ENCODE measurements at regions not wholly inside any gene's neighbourhood (a gene's known extent, or its start where the extent isn't known, plus 50 kb on each side); places are given as distances from the start of the nearest gene placed in this dataset.

DNA sequence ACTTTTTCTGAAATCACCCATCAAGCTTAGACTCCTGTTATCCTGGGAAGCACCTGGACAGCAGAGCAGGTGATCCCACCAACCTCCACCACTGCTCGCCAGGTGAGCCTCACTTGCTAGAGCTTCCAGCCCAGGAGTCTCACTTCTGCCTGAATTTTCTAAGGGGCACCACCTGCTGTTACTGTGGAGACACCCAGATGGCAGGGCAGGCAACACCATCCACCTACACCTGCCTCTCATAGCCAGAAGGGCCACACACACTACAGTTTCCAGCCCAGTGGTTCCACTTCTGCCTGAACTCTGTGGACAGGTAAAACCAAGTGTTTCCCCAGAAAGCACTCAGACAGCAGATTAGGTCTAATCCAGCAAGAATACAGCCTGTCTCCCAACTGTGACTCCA, 262.0 kb downstream of the ARAP2 start:
- Histone ChIP-seq H3K27ac (ENCODE audit: low read length) (no peak overlapping the region), H3K9me3 (ENCODE audit: control insufficient read depth, insufficient read depth, low read depth, low read length) (no peaks in the 10 kb centered on the region), H3K27me3 (ENCODE audit: control insufficient read depth, insufficient read depth, low read length) (no peaks in the 10 kb centered on the region), H3K4me1 (ENCODE audit: control insufficient read depth, insufficient read depth, low read length) (no peaks in the 10 kb centered on the region), H3K4me3 (ENCODE audit: low read depth in 2 of 2, low read length in 2 of 2) (no peak overlapping the region), H3K36me3 (ENCODE audit: control insufficient read depth, insufficient read depth, low read length) (no peaks in the 10 kb centered on the region)
- ChIA-PET CTCF (interaction anchor here (0.5 kb wide), 1 partner anchor 783 kb away, joined by 3 read pairs; no protein-coding TSS in a partner anchor), POLR2A (no interaction called here)
- no peak for TF ChIP-seq SIN3A (IDR thresholded peaks at IDR 0.05; ENCODE audit: borderline replicate concordance, insufficient read depth, low read depth, low read length)
- TF ChIP-seq POLR2AphosphoS5 (IDR thresholded peaks at IDR 0.05; ENCODE audit: low read depth, low read length), result no peak
- TF ChIP-seq TCF7L2 (IDR thresholded peaks at IDR 0.05; ENCODE audit: low read depth, low read length), result no peak
- TF ChIP-seq, protein P1, sequence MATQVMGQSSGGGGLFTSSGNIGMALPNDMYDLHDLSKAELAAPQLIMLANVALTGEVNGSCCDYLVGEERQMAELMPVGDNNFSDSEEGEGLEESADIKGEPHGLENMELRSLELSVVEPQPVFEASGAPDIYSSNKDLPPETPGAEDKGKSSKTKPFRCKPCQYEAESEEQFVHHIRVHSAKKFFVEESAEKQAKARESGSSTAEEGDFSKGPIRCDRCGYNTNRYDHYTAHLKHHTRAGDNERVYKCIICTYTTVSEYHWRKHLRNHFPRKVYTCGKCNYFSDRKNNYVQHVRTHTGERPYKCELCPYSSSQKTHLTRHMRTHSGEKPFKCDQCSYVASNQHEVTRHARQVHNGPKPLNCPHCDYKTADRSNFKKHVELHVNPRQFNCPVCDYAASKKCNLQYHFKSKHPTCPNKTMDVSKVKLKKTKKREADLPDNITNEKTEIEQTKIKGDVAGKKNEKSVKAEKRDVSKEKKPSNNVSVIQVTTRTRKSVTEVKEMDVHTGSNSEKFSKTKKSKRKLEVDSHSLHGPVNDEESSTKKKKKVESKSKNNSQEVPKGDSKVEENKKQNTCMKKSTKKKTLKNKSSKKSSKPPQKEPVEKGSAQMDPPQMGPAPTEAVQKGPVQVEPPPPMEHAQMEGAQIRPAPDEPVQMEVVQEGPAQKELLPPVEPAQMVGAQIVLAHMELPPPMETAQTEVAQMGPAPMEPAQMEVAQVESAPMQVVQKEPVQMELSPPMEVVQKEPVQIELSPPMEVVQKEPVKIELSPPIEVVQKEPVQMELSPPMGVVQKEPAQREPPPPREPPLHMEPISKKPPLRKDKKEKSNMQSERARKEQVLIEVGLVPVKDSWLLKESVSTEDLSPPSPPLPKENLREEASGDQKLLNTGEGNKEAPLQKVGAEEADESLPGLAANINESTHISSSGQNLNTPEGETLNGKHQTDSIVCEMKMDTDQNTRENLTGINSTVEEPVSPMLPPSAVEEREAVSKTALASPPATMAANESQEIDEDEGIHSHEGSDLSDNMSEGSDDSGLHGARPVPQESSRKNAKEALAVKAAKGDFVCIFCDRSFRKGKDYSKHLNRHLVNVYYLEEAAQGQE (IDR thresholded peaks at IDR 0.05; ENCODE audit: insufficient read depth in 1 of 2, low read depth in 2 of 2, low read length in 1 of 2), result no peak
- TF ChIP-seq, protein P2, sequence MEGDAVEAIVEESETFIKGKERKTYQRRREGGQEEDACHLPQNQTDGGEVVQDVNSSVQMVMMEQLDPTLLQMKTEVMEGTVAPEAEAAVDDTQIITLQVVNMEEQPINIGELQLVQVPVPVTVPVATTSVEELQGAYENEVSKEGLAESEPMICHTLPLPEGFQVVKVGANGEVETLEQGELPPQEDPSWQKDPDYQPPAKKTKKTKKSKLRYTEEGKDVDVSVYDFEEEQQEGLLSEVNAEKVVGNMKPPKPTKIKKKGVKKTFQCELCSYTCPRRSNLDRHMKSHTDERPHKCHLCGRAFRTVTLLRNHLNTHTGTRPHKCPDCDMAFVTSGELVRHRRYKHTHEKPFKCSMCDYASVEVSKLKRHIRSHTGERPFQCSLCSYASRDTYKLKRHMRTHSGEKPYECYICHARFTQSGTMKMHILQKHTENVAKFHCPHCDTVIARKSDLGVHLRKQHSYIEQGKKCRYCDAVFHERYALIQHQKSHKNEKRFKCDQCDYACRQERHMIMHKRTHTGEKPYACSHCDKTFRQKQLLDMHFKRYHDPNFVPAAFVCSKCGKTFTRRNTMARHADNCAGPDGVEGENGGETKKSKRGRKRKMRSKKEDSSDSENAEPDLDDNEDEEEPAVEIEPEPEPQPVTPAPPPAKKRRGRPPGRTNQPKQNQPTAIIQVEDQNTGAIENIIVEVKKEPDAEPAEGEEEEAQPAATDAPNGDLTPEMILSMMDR (IDR thresholded peaks at IDR 0.05), result no peak
- intact Hi-C loops (cut with micrococcal nuclease; ENCODE audit: unreplicated experiment), result no loop called here
- in situ Hi-C loops (cut with HindIII; ENCODE audit: low pct_unique_long_range_greater_than_20kb, low sequenced_read_pairs), result no loop called here
- ATAC-seq (no peak), DNase-seq (ENCODE audit: low read depth, low spot score) (no peak)
- no TSS peak for BruUV-seq (replicated peaks)

DNA sequence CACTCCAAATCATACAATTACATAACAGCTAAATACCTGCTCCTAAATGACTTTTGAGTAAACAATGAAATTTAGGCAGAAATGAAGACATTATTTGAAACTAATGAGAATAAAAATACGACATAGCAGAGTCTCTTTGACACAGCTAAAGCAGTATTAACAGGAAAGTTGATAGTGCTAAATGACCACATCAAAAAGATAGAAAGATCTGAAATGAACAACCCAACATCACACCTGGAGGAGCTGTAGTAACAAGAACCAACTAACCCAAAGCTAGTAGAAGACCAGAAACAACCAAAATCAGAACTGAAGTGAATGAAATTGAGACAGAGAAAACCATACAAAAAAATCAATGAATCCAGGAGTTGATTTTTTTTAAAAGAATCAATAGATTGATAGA, 257.8 kb downstream of the ARAP2 start:
- no peaks in the 10 kb centered on the region for H3K27me3 ChIP-seq (ENCODE audit: control insufficient read depth, insufficient read depth, low read length)
- intact Hi-C loops (cut with micrococcal nuclease; ENCODE audit: unreplicated experiment) (no loop called here), in situ Hi-C loops (cut with HindIII; ENCODE audit: low pct_unique_long_range_greater_than_20kb, low sequenced_read_pairs) (no loop called here)
- no peaks in the 10 kb centered on the region for H3K9me3 ChIP-seq (ENCODE audit: control insufficient read depth, insufficient read depth, low read depth, low read length)
- TF ChIP-seq, protein P2 (IDR thresholded peaks at IDR 0.05), result no peak
- TF ChIP-seq TCF7L2 (IDR thresholded peaks at IDR 0.05; ENCODE audit: low read depth, low read length) (no peak), SIN3A (IDR thresholded peaks at IDR 0.05; ENCODE audit: borderline replicate concordance, insufficient read depth, low read depth, low read length) (no peak), POLR2AphosphoS5 (IDR thresholded peaks at IDR 0.05; ENCODE audit: low read depth, low read length) (no peak)
- no peak for ATAC-seq
- DNase-seq (ENCODE audit: low read depth, low spot score), result no peak
- H3K36me3 ChIP-seq (ENCODE audit: control insufficient read depth, insufficient read depth, low read length), result no peaks in the 10 kb centered on the region
- H3K27ac ChIP-seq (ENCODE audit: low read length), result no peak overlapping the region
- POLR2A ChIA-PET, result no interaction called here
- H3K4me3 ChIP-seq (ENCODE audit: low read depth in 2 of 2, low read length in 2 of 2), result no peak overlapping the region
- no TSS peak for BruUV-seq (replicated peaks)
- CTCF ChIA-PET, result no interaction called here
- H3K4me1 ChIP-seq (ENCODE audit: control insufficient read depth, insufficient read depth, low read length), result no peaks in the 10 kb centered on the region

Data from Panc1 (cell line).